ENCODE measurements at regions not wholly inside any gene's neighbourhood (a gene's known extent, or its start where the extent isn't known, plus 50 kb on each side); places are given as distances from the start of the nearest gene placed in this dataset.

DNA sequence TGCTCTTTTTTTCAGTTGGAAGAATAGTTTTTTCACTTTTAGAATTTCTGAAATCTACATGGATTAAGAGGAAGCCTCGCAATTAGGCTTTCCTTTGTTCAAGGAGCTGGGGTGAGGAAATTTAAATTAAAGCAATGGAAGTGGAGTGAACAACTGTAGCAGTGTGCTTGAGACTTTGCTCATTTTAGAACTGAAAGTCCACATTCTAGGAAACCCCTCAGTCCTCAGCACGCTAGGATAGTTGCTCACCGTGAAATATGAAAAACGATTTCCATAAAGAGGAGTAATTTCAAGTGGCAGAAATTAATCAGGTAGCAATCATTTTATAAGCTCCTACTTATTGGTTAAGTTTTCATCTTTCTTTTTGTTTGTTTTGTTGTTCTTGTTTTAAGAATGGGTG lies 243.0 kb upstream of the ITGA1 start:
- TF ChIP-seq, protein P1, sequence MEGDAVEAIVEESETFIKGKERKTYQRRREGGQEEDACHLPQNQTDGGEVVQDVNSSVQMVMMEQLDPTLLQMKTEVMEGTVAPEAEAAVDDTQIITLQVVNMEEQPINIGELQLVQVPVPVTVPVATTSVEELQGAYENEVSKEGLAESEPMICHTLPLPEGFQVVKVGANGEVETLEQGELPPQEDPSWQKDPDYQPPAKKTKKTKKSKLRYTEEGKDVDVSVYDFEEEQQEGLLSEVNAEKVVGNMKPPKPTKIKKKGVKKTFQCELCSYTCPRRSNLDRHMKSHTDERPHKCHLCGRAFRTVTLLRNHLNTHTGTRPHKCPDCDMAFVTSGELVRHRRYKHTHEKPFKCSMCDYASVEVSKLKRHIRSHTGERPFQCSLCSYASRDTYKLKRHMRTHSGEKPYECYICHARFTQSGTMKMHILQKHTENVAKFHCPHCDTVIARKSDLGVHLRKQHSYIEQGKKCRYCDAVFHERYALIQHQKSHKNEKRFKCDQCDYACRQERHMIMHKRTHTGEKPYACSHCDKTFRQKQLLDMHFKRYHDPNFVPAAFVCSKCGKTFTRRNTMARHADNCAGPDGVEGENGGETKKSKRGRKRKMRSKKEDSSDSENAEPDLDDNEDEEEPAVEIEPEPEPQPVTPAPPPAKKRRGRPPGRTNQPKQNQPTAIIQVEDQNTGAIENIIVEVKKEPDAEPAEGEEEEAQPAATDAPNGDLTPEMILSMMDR (IDR thresholded peaks at IDR 0.05; ENCODE audit: control extremely low read depth in 1 of 3, insufficient read depth in 1 of 3, low read depth in 1 of 3, low read length in 3 of 3) = no peak
- TF ChIP-seq SUZ12 (IDR thresholded peaks at IDR 0.05; ENCODE audit: low read length) = no peak
- no peak for TF ChIP-seq TEAD4 (IDR thresholded peaks at IDR 0.05; ENCODE audit: low read depth, low read length)
- no peak for TF ChIP-seq RNF2 (IDR thresholded peaks at IDR 0.05; ENCODE audit: borderline replicate concordance, low read depth, low read length, missing control alignments, poor library complexity, severe bottlenecking)
- TF ChIP-seq POLR2AphosphoS5 (IDR thresholded peaks at IDR 0.05; ENCODE audit: low read depth, low read length) = no peak

Measured in H1 (cell line).